H9 (cell line): ENCODE measurements at regions not wholly inside any gene's neighbourhood (a gene's known extent, or its start where the extent isn't known, plus 50 kb on each side); places are given as distances from the start of the nearest gene placed in this dataset.

Experiments used
- DNase-seq: peaks from one replicate; pipeline ENCODE4 v3.0.0-alpha.2; 2017
- H2AFZ ChIP-seq: one replicate; pipeline ENCODE4 v1.6.1; 2013; ENCODE audit warnings: mild to moderate bottlenecking, low read length, control low read depth, moderate library complexity
- H2AK5ac ChIP-seq: 2 replicates; pipeline ENCODE4 v1.6.1; 2013; ENCODE audit warnings: low read length, control low read depth, mixed read lengths; ENCODE audit not compliant: insufficient read length
- H2BK120ac ChIP-seq: one replicate; pipeline ENCODE4 v1.6.1; 2013; ENCODE audit warnings: low read depth, mild to moderate bottlenecking, low read length, control low read depth, inconsistent platforms; ENCODE audit not compliant: poor library complexity, severe bottlenecking
- H2BK12ac ChIP-seq: 2 replicates; pipeline ENCODE4 v1.6.1; 2013; ENCODE audit warnings: low read length, control low read depth, mixed read lengths, low read depth; ENCODE audit not compliant: insufficient read length
- H2BK15ac ChIP-seq: 2 replicates; pipeline ENCODE4 v1.6.1; 2013; ENCODE audit warnings: low read depth, low read length, control low read depth
- H2BK20ac ChIP-seq: one replicate; pipeline ENCODE4 v1.6.1; 2013; ENCODE audit warnings: low read depth, mild to moderate bottlenecking, low read length, control low read depth, inconsistent platforms; ENCODE audit not compliant: poor library complexity, severe bottlenecking
- H2BK5ac ChIP-seq: 2 replicates; pipeline ENCODE4 v1.6.1; 2013; ENCODE audit warnings: low read length, control low read depth, mixed read lengths; ENCODE audit not compliant: insufficient read length
- H3K14ac ChIP-seq: 2 replicates; pipeline ENCODE4 v1.6.1; 2013; ENCODE audit warnings: low read length, control low read depth; ENCODE audit not compliant: insufficient read depth
- H3K18ac ChIP-seq: 2 replicates; pipeline ENCODE4 v1.6.1; 2013; ENCODE audit warnings: low read depth, mild to moderate bottlenecking, mixed read lengths, low read length, control low read depth; ENCODE audit not compliant: insufficient read length
- H3K23ac ChIP-seq: 2 replicates; pipeline ENCODE4 v1.6.1; 2013; ENCODE audit warnings: low read length, control low read depth, mixed read lengths, low read depth; ENCODE audit not compliant: insufficient read length
- H3K23me2 ChIP-seq: 2 replicates; pipeline ENCODE4 v1.6.1; 2013; ENCODE audit warnings: low read depth, mild to moderate bottlenecking, mixed read lengths, low read length, control low read depth; ENCODE audit not compliant: insufficient read length, poor library complexity, severe bottlenecking
- H3K27ac ChIP-seq: 2 replicates; pipeline ENCODE4 v1.5.1; 2013; ENCODE audit warnings: low read length, control low read depth, mixed read lengths, low read depth; ENCODE audit not compliant: insufficient read length
- H3K27me3 ChIP-seq: 2 replicates; pipeline ENCODE4 v1.6.1; 2013; ENCODE audit warnings: low read length, control low read depth, inconsistent platforms; ENCODE audit not compliant: insufficient read depth
- H3K4ac ChIP-seq: 2 replicates; pipeline ENCODE4 v1.6.1; 2013; ENCODE audit warnings: low read depth, mild to moderate bottlenecking, control low read depth, inconsistent platforms, low read length, moderate library complexity
- H3K4me1 ChIP-seq: 2 replicates; pipeline ENCODE4 v1.6.1; 2013; ENCODE audit warnings: low read length, control low read depth, inconsistent platforms; ENCODE audit not compliant: insufficient read depth
- H3K4me2 ChIP-seq: 2 replicates; pipeline ENCODE4 v1.6.1; 2013; ENCODE audit warnings: low read length, control low read depth, mixed read lengths; ENCODE audit not compliant: insufficient read length, insufficient read depth
- H3K56ac ChIP-seq: 2 replicates; pipeline ENCODE4 v1.6.1; 2013; ENCODE audit warnings: low read depth, mild to moderate bottlenecking, mixed read lengths, low read length, control low read depth; ENCODE audit not compliant: insufficient read length
- H3K79me1 ChIP-seq: 2 replicates; pipeline ENCODE4 v1.6.1; 2013; ENCODE audit warnings: low read depth, mild to moderate bottlenecking, moderate library complexity, low read length, control low read depth, inconsistent platforms; ENCODE audit not compliant: insufficient read depth, poor library complexity, severe bottlenecking
- H3K79me2 ChIP-seq: 2 replicates; pipeline ENCODE4 v1.6.1; 2013; ENCODE audit warnings: low read length, control low read depth, inconsistent platforms; ENCODE audit not compliant: insufficient read depth
- H3K9ac ChIP-seq: 2 replicates; pipeline ENCODE4 v1.6.1; 2013; ENCODE audit warnings: low read length, control low read depth, mixed read lengths; ENCODE audit not compliant: insufficient read length; ENCODE audit errors: extremely low read depth
- H3K9me3 ChIP-seq: one replicate; pipeline ENCODE4 v1.6.1; 2013; ENCODE audit warnings: low read depth, low read length, inconsistent platforms; ENCODE audit not compliant: control insufficient read depth
- H3T11ph ChIP-seq: one replicate; pipeline ENCODE4 v1.6.1; 2013; ENCODE audit warnings: mild to moderate bottlenecking, low read length, control low read depth, inconsistent platforms
- H4K20me1 ChIP-seq: one replicate; pipeline ENCODE4 v1.6.1; 2013; ENCODE audit not compliant: control insufficient read depth, insufficient read length, insufficient read depth
- H4K5ac ChIP-seq: 2 replicates; pipeline ENCODE4 v1.6.1; 2013; ENCODE audit warnings: low read depth, mild to moderate bottlenecking, mixed read lengths, low read length, control low read depth; ENCODE audit not compliant: insufficient read length
- H4K8ac ChIP-seq: replicated peaks from 2 replicates; pipeline ENCODE4 v1.6.1; 2013; ENCODE audit warnings: low read length, control low read depth, mixed read lengths, low read depth; ENCODE audit not compliant: insufficient read length
- H4K91ac ChIP-seq: 2 replicates; pipeline ENCODE4 v1.6.1; 2013; ENCODE audit warnings: low read depth, mild to moderate bottlenecking, moderate library complexity, mixed read lengths, low read length, control low read depth; ENCODE audit not compliant: insufficient read length
- H3K27ac Mint-ChIP-seq, 3 experiments: 2 replicates in 2 of 3; 3 replicates in 1 of 3; pipeline ENCODE4 v1.8.0; 2020 to 2021; ENCODE audit warnings: mixed read lengths in 3 of 3, mild to moderate bottlenecking in 1 of 3, moderate library complexity in 1 of 3
- H3K27me3 Mint-ChIP-seq: 2 replicates; pipeline ENCODE4 v1.8.0; 2021; ENCODE audit warnings: low read depth, mild to moderate bottlenecking, moderate library complexity, mixed read lengths
- H3K36me3 Mint-ChIP-seq, 3 experiments: 2 replicates in 2 of 3; 3 replicates in 1 of 3; pipeline ENCODE4 v1.8.0; 2020 to 2021; ENCODE audit warnings: low read depth in 3 of 3, mixed read lengths in 3 of 3; ENCODE audit not compliant: insufficient read depth in 1 of 3
- H3K4me1 Mint-ChIP-seq, 2 experiments: 2 replicates each; pipeline ENCODE4 v1.8.0; 2020; ENCODE audit warnings: mixed read lengths in 2 of 2
- H3K4me3 Mint-ChIP-seq, 2 experiments: 2 replicates in 1 of 2; 3 replicates in 1 of 2; pipeline ENCODE4 v1.8.0; 2020 to 2021; ENCODE audit warnings: mild to moderate bottlenecking in 2 of 2, mixed read lengths in 2 of 2, moderate library complexity in 1 of 2
- H3K9me3 Mint-ChIP-seq, 2 experiments: 2 replicates in 1 of 2; 3 replicates in 1 of 2; pipeline ENCODE4 v1.8.0; 2020; ENCODE audit warnings: mild to moderate bottlenecking in 2 of 2, mixed read lengths in 2 of 2, moderate library complexity in 1 of 2
- WGBS: extraction: QIAGEN DNeasy Blood & Tissue Kit; methylation state at CpG from one replicate; pipeline ENCODE4 v1.1.7; 2013; ENCODE audit warnings: missing lambda C conversion rate, low lambda C conversion rate, mixed read lengths; ENCODE audit not compliant: insufficient read length; ENCODE audit errors: extremely low coverage; 5-methylcytosine and 5-hydroxymethylcytosine counted together
- TF ChIP-seq, protein P1 (sequence below): fragments of 200-600 bp; sonication (generic); conservative IDR thresholded peaks from 3 replicates; pipeline ENCODE4 v1.8.0; 2021; ENCODE audit warnings: antibody characterized with exemption, mild to moderate bottlenecking

DNA sequence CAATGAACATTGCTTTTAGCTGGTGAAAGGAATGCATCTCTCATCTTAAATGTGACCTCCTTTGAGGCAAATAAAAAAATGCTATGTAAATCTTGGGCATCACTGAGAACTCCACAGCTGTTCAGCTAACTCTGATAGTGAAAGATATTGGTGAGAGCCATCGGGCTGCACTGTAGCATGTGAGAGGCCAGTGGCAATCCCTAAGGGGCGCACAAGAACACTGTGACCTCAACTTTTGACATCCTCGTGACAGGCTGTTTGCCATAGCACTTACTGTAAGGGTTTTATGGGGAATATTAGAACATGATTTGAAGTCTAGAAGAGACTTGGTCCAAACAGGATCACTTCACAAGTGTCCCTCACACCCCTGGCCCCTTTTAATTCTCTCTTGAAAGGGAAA is 697.9 kb downstream of the MCTP2 start:
- no peak for DNase-seq
- no CpG with 5 or more reads among the region's 3 CpGs for WGBS
- H3K56ac ChIP-seq, result no peak overlapping the region

More for the DNA sequence above, 697.9 kb downstream of the MCTP2 start:
- Histone ChIP-seq H3K4me2 (no peak overlapping the region), H3K9me3 (no peaks in the 10 kb centered on the region), H4K91ac (no peak overlapping the region), H2AK5ac (no peak overlapping the region), H4K5ac (no peak overlapping the region), H3K4ac (no peak overlapping the region), H2AFZ (no peak overlapping the region), H2BK15ac (no peak overlapping the region), H3K18ac (no peak overlapping the region), H2BK20ac (no peak overlapping the region), H4K20me1 (no peaks in the 10 kb centered on the region), H3K14ac (no peak overlapping the region), H3K9ac (no peak overlapping the region), H3K79me2 (no peaks in the 10 kb centered on the region), H3K23ac (no peak overlapping the region), H3K27me3 (no peaks in the 10 kb centered on the region), H3K4me1 (no peaks in the 10 kb centered on the region), H2BK12ac (no peak overlapping the region), H2BK120ac (no peak overlapping the region), H3T11ph (no peak overlapping the region), H3K79me1 (no peaks in the 10 kb centered on the region), H3K23me2 (no peaks in the 10 kb centered on the region), H2BK5ac (no peak overlapping the region), H3K27ac (no peak overlapping the region), H4K8ac (no peak overlapping the region)
- no peaks in the 10 kb centered on the region for H3K27me3 Mint-ChIP-seq
- H3K27ac Mint-ChIP-seq, result no peak overlapping the region
- peaks cover 2 to 8% (median 4%) of the 10 kb centered on the region in 3 experiments; a peak in 5 of 7 replicates for H3K36me3 Mint-ChIP-seq
- no peak overlapping the region for H3K4me3 Mint-ChIP-seq
- H3K9me3 Mint-ChIP-seq, result peaks cover 5 to 8% of the 10 kb centered on the region in 2 experiments; a peak in 4 of 5 replicates
- TF ChIP-seq, protein P1, sequence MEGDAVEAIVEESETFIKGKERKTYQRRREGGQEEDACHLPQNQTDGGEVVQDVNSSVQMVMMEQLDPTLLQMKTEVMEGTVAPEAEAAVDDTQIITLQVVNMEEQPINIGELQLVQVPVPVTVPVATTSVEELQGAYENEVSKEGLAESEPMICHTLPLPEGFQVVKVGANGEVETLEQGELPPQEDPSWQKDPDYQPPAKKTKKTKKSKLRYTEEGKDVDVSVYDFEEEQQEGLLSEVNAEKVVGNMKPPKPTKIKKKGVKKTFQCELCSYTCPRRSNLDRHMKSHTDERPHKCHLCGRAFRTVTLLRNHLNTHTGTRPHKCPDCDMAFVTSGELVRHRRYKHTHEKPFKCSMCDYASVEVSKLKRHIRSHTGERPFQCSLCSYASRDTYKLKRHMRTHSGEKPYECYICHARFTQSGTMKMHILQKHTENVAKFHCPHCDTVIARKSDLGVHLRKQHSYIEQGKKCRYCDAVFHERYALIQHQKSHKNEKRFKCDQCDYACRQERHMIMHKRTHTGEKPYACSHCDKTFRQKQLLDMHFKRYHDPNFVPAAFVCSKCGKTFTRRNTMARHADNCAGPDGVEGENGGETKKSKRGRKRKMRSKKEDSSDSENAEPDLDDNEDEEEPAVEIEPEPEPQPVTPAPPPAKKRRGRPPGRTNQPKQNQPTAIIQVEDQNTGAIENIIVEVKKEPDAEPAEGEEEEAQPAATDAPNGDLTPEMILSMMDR, result no peak
- H3K4me1 Mint-ChIP-seq, result no peaks in the 10 kb centered on the region
